ENCODE measurements at regions not wholly inside any gene's neighbourhood (a gene's known extent, or its start where the extent isn't known, plus 50 kb on each side); places are given as distances from the start of the nearest gene placed in this dataset.
A peak's percentile ranks its signal among the peaks of the same experiment; 100 is the strongest.

- DNase-seq (ENCODE audit: low spot score) = no peak
These were observed 190.6 kb downstream of the TTC8 start for GRCh38 chr14:89015016-89015415.

- DNase-seq (ENCODE audit: low spot score) = no peak
These were observed 193.0 kb downstream of the TTC8 start for GRCh38 chr14:89017417-89017816.

GRCh38 chr14:89022274-89022673 lies 197.8 kb downstream of the TTC8 start:
- no peak for DNase-seq (ENCODE audit: low spot score)

- DNase-seq (ENCODE audit: low spot score) = no peak
These were observed 200.2 kb downstream of the TTC8 start for GRCh38 chr14:89024691-89025090.

GRCh38 chr14:89025561-89026236 lies 201.2 kb downstream of the TTC8 start:
- no peak for DNase-seq (ENCODE audit: low spot score)

GRCh38 chr14:89027097-89027740 lies 202.8 kb downstream of the TTC8 start:
- DNase-seq (ENCODE audit: low spot score) = peak; percentile 83

GRCh38 chr14:89028462-89029134 lies 204.1 kb downstream of the TTC8 start:
- no peak for DNase-seq (ENCODE audit: low spot score)

GRCh38 chr14:89029961-89030694 lies 205.7 kb downstream of the TTC8 start:
- DNase-seq (ENCODE audit: low spot score) = no peak

- DNase-seq (ENCODE audit: low spot score) = no peak
These were observed 206.5 kb downstream of the TTC8 start for GRCh38 chr14:89030921-89031320.

GRCh38 chr14:89032086-89032649 lies 207.7 kb downstream of the TTC8 start:
- no peak for DNase-seq (ENCODE audit: low spot score)

GRCh38 chr14:89033756-89034155 lies 209.3 kb downstream of the TTC8 start:
- no peak for DNase-seq (ENCODE audit: low spot score)

GRCh38 chr14:89036371-89036770 lies 211.9 kb downstream of the TTC8 start:
- no peak for DNase-seq (ENCODE audit: low spot score)

GRCh38 chr14:89037065-89037464 lies 212.6 kb downstream of the TTC8 start:
- no peak for DNase-seq (ENCODE audit: low spot score)

- no peak for DNase-seq (ENCODE audit: low spot score)
These were observed 215.6 kb downstream of the TTC8 start for GRCh38 chr14:89040080-89040459.

GRCh38 chr14:89040460-89041256 lies 216.2 kb downstream of the TTC8 start:
- peak; percentile 74 for DNase-seq (ENCODE audit: low spot score)

- no peak for DNase-seq (ENCODE audit: low spot score)
These were observed 216.8 kb downstream of the TTC8 start for GRCh38 chr14:89041257-89041582.

GRCh38 chr14:89042021-89042420 lies 217.6 kb downstream of the TTC8 start:
- no peak for DNase-seq (ENCODE audit: low spot score)

- no peak for DNase-seq (ENCODE audit: low spot score)
These were observed 228.9 kb downstream of the TTC8 start for GRCh38 chr14:89053303-89053702.

- DNase-seq (ENCODE audit: low spot score) = no peak
These were observed 231.9 kb downstream of the TTC8 start for GRCh38 chr14:89056394-89056793.

GRCh38 chr14:89058697-89059096 lies 234.2 kb downstream of the TTC8 start:
- no peak for DNase-seq (ENCODE audit: low spot score)

GRCh38 chr14:89060191-89060590 lies 235.7 kb downstream of the TTC8 start:
- no peak for DNase-seq (ENCODE audit: low spot score)

GRCh38 chr14:89061696-89062095 lies 237.2 kb downstream of the TTC8 start:
- DNase-seq (ENCODE audit: low spot score) = no peak
